ENCODE measurements at regions not wholly inside any gene's neighbourhood (a gene's known extent, or its start where the extent isn't known, plus 50 kb on each side); places are given as distances from the start of the nearest gene placed in this dataset.

- 0 to 100% (median 76%) methylated on average over 2 to 9 of the region's 14 CpGs; no CpG with 5 or more reads in 3 of the 10 experiments for WGBS, 10 experiments
- in situ Hi-C loops (cut with MboI; ENCODE audit: low pct_unique_long_range_greater_than_20kb in 2 of 9, low sequenced_read_pairs in 9 of 9, unreplicated experiment in 9 of 9), result no loop called here
Measured at GRCh38 chr6:168784426-168784825, 343.4 kb downstream of the SMOC2 start.

GRCh38 chr6:168783720-168784119 is 342.7 kb downstream of the SMOC2 start:
- in situ Hi-C loops (cut with MboI; ENCODE audit: low pct_unique_long_range_greater_than_20kb in 2 of 9, low sequenced_read_pairs in 9 of 9, unreplicated experiment in 9 of 9), result no loop called here
- 19 to 100% (median 82%) methylated on average over 1 to 9 of the region's 11 CpGs; no CpG with 5 or more reads in 2 of the 10 experiments for WGBS, 10 experiments
- no peak overlapping the region for H3K4me3 ChIP-seq
- H3K27ac ChIP-seq, result no peak overlapping the region
- peak in 1 of 8 experiments; percentile 19 for ATAC-seq (replicated peaks in 6 of 8)
- no peaks in the 10 kb centered on the region for H3K4me1 ChIP-seq (replicated peaks in 1 of 2)

More at GRCh38 chr6:168784426-168784825, 343.4 kb downstream of the SMOC2 start:
- H3K4me3 ChIP-seq, result no peak overlapping the region
- H3K4me1 ChIP-seq (replicated peaks in 1 of 2), result no peaks in the 10 kb centered on the region
- ATAC-seq (replicated peaks in 6 of 8), result no peak
- H3K27ac ChIP-seq, result no peak overlapping the region

DNA sequence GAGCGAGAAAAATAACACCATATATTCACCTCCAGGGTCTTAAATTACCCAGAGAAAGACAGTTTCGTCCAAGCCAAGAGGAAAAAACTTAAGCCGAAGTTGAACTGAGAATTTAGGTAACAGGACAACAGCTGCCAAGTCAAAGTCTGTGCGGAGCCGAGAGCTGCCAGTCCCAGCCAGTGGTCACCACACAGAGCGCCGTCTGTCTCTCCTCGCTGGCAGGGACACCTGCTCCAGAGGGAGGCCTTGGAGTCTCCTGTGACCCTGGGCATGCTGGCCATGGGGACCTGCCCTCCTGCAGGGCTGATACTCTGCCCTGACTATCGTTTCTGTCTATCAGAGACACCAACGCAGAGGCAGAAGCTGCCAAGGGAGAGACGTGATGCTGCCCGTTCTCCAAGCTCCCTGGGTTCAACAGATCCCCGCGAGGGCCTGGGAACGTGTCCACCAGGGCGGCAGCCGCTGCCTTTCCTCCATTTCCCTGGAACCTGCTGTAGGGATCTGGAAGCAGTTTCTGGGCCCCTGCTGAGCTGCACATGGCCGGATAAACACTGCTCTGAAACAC is 341.3 kb downstream of the SMOC2 start:
- Histone ChIP-seq H3K4me3 (no peak overlapping the region), H3K4me1 (replicated peaks in 1 of 2) (peaks cover 0 to 7% of the 10 kb centered on the region in 2 donors), H3K27ac (no peak overlapping the region)
- ATAC-seq (replicated peaks in 6 of 8), result no peak
- in situ Hi-C loops (cut with MboI; ENCODE audit: low pct_unique_long_range_greater_than_20kb in 2 of 9, low sequenced_read_pairs in 9 of 9, unreplicated experiment in 9 of 9), result no loop called here
- WGBS, 10 experiments, result 0 to 100% (median 79%) methylated on average over 1 to 13 of the region's 18 CpGs; no CpG with 5 or more reads in 2 of the 10 experiments

- 0 to 88% (median 54%) methylated on average over 1 to 7 of the region's 7 CpGs; no CpG with 5 or more reads in 1 of the 10 experiments for WGBS, 10 experiments
- in situ Hi-C loops (cut with MboI; ENCODE audit: low pct_unique_long_range_greater_than_20kb in 2 of 9, low sequenced_read_pairs in 9 of 9, unreplicated experiment in 9 of 9), result no loop called here
- H3K4me1 ChIP-seq (replicated peaks in 1 of 2), result peaks cover 0 to 7% of the 10 kb centered on the region in 2 donors
- H3K27ac ChIP-seq, result no peak overlapping the region
- peak in 5 of 8 experiments; percentile 24 to 85 (median 30) for ATAC-seq (replicated peaks in 6 of 8)
- H3K4me3 ChIP-seq, result no peak overlapping the region
Measured at GRCh38 chr6:168778201-168778600, 337.2 kb downstream of the SMOC2 start.

GRCh38 chr6:168774381-168774780 is 333.4 kb downstream of the SMOC2 start:
- in situ Hi-C loops (cut with MboI; ENCODE audit: low pct_unique_long_range_greater_than_20kb in 2 of 9, low sequenced_read_pairs in 9 of 9, unreplicated experiment in 9 of 9), result no loop called here
- no peak for ATAC-seq (replicated peaks in 6 of 8)
- Histone ChIP-seq H3K27ac (no peak overlapping the region), H3K4me3 (no peak overlapping the region), H3K4me1 (replicated peaks in 1 of 2) (peaks cover 0 to 7% of the 10 kb centered on the region in 2 donors)

DNA sequence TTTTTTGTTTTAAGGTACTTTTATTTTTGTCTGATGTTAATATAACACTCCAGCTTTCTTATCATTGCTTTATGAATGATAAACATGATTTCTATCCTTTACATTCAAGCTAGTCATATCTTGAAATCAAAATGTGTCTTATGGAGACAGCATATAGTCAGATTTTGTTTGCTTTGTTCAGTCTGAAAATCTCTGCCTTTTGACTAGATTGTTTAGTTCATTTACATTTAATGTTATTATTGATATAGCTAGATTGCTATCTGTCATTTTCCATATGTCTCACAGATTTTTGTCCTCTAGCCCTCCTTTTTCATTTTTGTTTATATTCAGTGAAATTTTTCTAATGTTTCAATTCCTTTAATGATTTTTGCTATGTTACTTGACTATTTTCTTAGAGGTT is 332.8 kb downstream of the SMOC2 start:
- no peak for ATAC-seq (replicated peaks in 6 of 8)
- no peak overlapping the region for H3K27ac ChIP-seq
- no peak overlapping the region for H3K4me3 ChIP-seq
- in situ Hi-C loops (cut with MboI; ENCODE audit: low pct_unique_long_range_greater_than_20kb in 2 of 9, low sequenced_read_pairs in 9 of 9, unreplicated experiment in 9 of 9), result no loop called here
- H3K4me1 ChIP-seq (replicated peaks in 1 of 2), result peaks cover 0 to 7% of the 10 kb centered on the region in 2 donors

- 0 to 100% (median 20%) methylated on average over 1 of the region's 1 CpG; no CpG with 5 or more reads in 2 of the 10 experiments for WGBS, 10 experiments
- in situ Hi-C loops (cut with MboI; ENCODE audit: low pct_unique_long_range_greater_than_20kb in 2 of 9, low sequenced_read_pairs in 9 of 9, unreplicated experiment in 9 of 9), result no loop called here
- no peak overlapping the region for H3K27ac ChIP-seq
- peak in 2 of 8 experiments; percentile 44 to 89 for ATAC-seq (replicated peaks in 6 of 8)
- peaks cover 0 to 6% of the 10 kb centered on the region in 2 donors for H3K4me1 ChIP-seq (replicated peaks in 1 of 2)
- H3K4me3 ChIP-seq, result no peak overlapping the region
Measured at GRCh38 chr6:168765752-168766151, 324.8 kb downstream of the SMOC2 start.

GRCh38 chr6:168756009-168756634 is 315.1 kb downstream of the SMOC2 start:
- no peak overlapping the region for H3K27ac ChIP-seq
- peak in 5 of 8 experiments; percentile 38 to 88 (median 79) for ATAC-seq (replicated peaks in 6 of 8)
- in situ Hi-C loops (cut with MboI; ENCODE audit: low pct_unique_long_range_greater_than_20kb in 2 of 9, low sequenced_read_pairs in 9 of 9, unreplicated experiment in 9 of 9), result no loop called here
- WGBS, 10 experiments, result 20 to 90% (median 50%) methylated on average over 1 to 3 of the region's 3 CpGs; no CpG with 5 or more reads in 1 of the 10 experiments
- H3K4me1 ChIP-seq (replicated peaks in 1 of 2), result peaks cover 9 to 18% of the 10 kb centered on the region in 2 donors
- H3K4me3 ChIP-seq, result no peak overlapping the region

DNA sequence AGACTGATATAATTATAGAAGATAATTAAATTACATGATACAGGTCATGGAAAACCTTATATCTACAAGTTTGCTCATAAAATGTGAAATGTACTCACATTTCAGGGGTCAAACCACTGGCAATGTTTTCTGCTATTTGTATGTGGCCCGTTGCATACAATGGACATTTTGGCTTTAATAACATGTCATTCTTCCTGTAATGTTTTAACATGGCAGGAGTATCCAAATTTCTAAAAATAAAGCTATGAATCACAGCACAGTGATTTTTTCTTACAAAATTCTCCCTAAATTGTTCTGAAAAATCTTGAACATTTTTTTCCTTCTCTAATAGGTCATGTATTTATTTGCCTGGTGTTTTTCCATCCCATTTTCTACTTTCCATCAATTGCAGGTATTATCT is 305.7 kb downstream of the SMOC2 start:
- Histone ChIP-seq H3K4me3 (no peak overlapping the region), H3K27ac (no peak overlapping the region), H3K4me1 (replicated peaks in 1 of 2) (peaks cover 0 to 13% of the 10 kb centered on the region in 2 donors)
- in situ Hi-C loops (cut with MboI; ENCODE audit: low pct_unique_long_range_greater_than_20kb in 2 of 9, low sequenced_read_pairs in 9 of 9, unreplicated experiment in 9 of 9), result no loop called here
- 0 to 100% (median 90%) methylated on average over 1 of the region's 1 CpG for WGBS, 10 experiments
- no peak for ATAC-seq (replicated peaks in 6 of 8)

- WGBS, 10 experiments, result 37 to 100% (median 95%) methylated on average over 1 to 3 of the region's 3 CpGs; no CpG with 5 or more reads in 3 of the 10 experiments
Measured at GRCh38 chr6:168746013-168746412, 305.0 kb downstream of the SMOC2 start.

GRCh38 chr6:168744861-168745260 is 303.9 kb downstream of the SMOC2 start:
- in situ Hi-C loops (cut with MboI; ENCODE audit: low pct_unique_long_range_greater_than_20kb in 2 of 9, low sequenced_read_pairs in 9 of 9, unreplicated experiment in 9 of 9), result no loop called here
- 0 to 100% (median 77%) methylated on average over 1 to 3 of the region's 3 CpGs for WGBS, 10 experiments
- ATAC-seq (replicated peaks in 6 of 8), result no peak
- H3K4me1 ChIP-seq (replicated peaks in 1 of 2), result peaks cover 0 to 13% of the 10 kb centered on the region in 2 donors
- no peak overlapping the region for H3K4me3 ChIP-seq
- no peak overlapping the region for H3K27ac ChIP-seq

More at GRCh38 chr6:168746013-168746412, 305.0 kb downstream of the SMOC2 start:
- Histone ChIP-seq H3K27ac (no peak overlapping the region), H3K4me1 (replicated peaks in 1 of 2) (peaks cover 0 to 13% of the 10 kb centered on the region in 2 donors), H3K4me3 (no peak overlapping the region)
- no peak for ATAC-seq (replicated peaks in 6 of 8)
- in situ Hi-C loops (cut with MboI; ENCODE audit: low pct_unique_long_range_greater_than_20kb in 2 of 9, low sequenced_read_pairs in 9 of 9, unreplicated experiment in 9 of 9), result no loop called here

DNA sequence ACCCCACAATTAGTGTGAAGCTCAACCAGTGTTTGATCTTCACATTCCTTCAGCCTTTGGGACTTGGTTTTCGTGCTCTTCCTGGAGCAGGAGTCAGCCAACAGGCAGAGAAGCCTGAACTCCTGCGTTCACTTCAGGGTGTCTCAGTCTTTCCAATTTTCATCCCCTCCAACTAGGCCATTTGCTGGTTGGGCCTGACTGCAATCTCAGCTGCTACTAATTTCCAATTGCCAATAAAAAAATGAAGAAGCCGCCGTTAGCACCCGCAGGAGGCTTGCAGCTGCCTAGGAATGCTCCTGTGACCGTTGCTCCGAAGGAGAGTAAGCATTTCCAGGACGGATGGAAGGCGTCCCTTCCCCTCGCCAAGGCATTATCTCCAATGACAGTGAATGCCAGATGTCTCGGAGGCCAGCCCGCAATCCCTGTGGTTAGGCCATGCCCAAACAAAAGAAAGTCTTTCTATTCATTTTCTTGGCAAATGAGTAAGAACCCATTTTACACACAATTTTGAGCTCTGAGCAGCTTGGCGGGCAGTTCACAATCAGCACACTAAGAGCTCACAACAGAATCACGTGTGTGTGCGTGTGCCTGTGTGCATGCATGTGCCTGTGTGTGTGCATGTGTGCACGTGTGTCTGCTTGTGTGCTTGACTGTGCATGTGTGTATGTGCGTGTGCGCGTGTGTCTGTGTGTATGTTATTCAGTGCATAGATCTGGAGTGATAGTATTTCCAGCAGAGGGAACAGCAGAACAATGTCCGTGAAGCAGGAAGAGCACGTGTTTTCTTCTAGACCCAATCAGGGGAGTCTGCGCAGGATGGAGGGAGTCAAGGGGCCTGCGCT is 301.2 kb downstream of the SMOC2 start:
- Histone ChIP-seq H3K27ac (no peak overlapping the region), H3K4me1 (replicated peaks in 1 of 2) (peaks cover 0 to 13% of the 10 kb centered on the region in 2 donors), H3K4me3 (no peak overlapping the region)
- WGBS, 10 experiments, result 20 to 93% (median 81%) methylated on average over 3 to 17 of the region's 23 CpGs
- ATAC-seq (replicated peaks in 6 of 8), result no peak
- in situ Hi-C loops (cut with MboI; ENCODE audit: low pct_unique_long_range_greater_than_20kb in 2 of 9, low sequenced_read_pairs in 9 of 9, unreplicated experiment in 9 of 9), result no loop called here

DNA sequence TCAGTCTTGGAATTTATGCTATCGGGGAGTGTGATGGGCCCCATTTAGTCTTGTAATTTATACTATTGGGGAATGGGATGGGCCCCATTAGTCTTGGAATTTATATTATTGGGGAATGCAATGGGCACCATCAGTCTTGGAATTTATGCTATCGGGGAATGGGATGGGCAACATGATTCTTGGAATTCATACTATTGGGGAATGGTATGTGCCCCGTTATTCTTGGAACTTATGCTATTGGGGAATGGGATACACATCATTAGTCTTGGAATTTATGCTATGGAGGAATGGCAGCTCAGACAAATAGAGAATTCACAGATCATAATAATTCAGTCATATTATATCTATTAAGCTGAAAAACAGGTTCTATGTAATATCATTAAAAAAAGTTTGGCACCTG is 300.3 kb downstream of the SMOC2 start:
- 17 to 100% (median 78%) methylated on average over 1 to 3 of the region's 3 CpGs; no CpG with 5 or more reads in 2 of the 10 experiments for whole genome bisulfite sequencing, 10 experiments
- Histone ChIP-seq H3K4me3 (no peak overlapping the region), H3K4me1 (replicated peaks in 1 of 2) (peaks cover 0 to 5% of the 10 kb centered on the region in 2 donors), H3K27ac (no peak overlapping the region)
- in situ Hi-C loops (cut with MboI; ENCODE audit: low pct_unique_long_range_greater_than_20kb in 2 of 9, low sequenced_read_pairs in 9 of 9, unreplicated experiment in 9 of 9), result no loop called here
- no peak for ATAC-seq (replicated peaks in 6 of 8)

All from motor neuron (in vitro differentiated cells).